ENCODE measurements at regions not wholly inside any gene's neighbourhood (a gene's known extent, or its start where the extent isn't known, plus 50 kb on each side); places are given as distances from the start of the nearest gene placed in this dataset.

GRCh38 chr10:58963723-58964124 lies 212.7 kb upstream of the PHYHIPL start:
- no peak overlapping the region for H3K27ac ChIP-seq (ENCODE audit: insufficient read depth, low read depth, low read length)
- H3K79me2 ChIP-seq (ENCODE audit: control insufficient read depth, insufficient read depth, low read length) = no peaks in the 10 kb centered on the region
- no TSS peak for BruUV-seq (replicated peaks)
- DNase-seq (ENCODE audit: low read depth, low spot score) (no peak), FAIRE-seq (no peak)
- no peaks in the 10 kb centered on the region for H3K9me1 ChIP-seq (replicated peaks; ENCODE audit: control insufficient read depth, extremely low read depth, insufficient read depth, low read length)
- no peaks in the 10 kb centered on the region for H3K9me3 ChIP-seq (replicated peaks; ENCODE audit: control insufficient read depth, insufficient read depth, low read length)
- H3K27me3 ChIP-seq (ENCODE audit: control insufficient read depth in 2 of 2, insufficient read depth in 2 of 2, low read length in 2 of 2) = no peaks in the 10 kb centered on the region
- no peaks in the 10 kb centered on the region for H3K36me3 ChIP-seq (ENCODE audit: control insufficient read depth in 2 of 2, extremely low read depth in 1 of 2, insufficient read depth in 2 of 2, low read length in 2 of 2)
- TF ChIP-seq GATA2 (IDR thresholded peaks at IDR 0.05; ENCODE audit: insufficient read depth, insufficient read length, low read depth, low read length) (no peak), MAX (IDR thresholded peaks at IDR 0.05; ENCODE audit: insufficient read depth, insufficient read length) (no peak), POLR2AphosphoS5 (IDR thresholded peaks at IDR 0.05; ENCODE audit: insufficient read depth, low read depth, low read length) (no peak), MYC (IDR thresholded peaks at IDR 0.05; ENCODE audit: low read depth, low read length) (no peak), CTCF (IDR thresholded peaks at IDR 0.05; ENCODE audit: extremely low read depth in 1 of 2, insufficient read depth in 1 of 2, low read depth in 1 of 2, low read length in 2 of 2) (no peak), POLR2A (IDR thresholded peaks at IDR 0.05; ENCODE audit: low read depth, low read length) (no peak), JUN (IDR thresholded peaks at IDR 0.05; ENCODE audit: borderline replicate concordance, insufficient read depth, insufficient read length, low read depth) (no peak), EZH2 (IDR thresholded peaks at IDR 0.05; ENCODE audit: borderline replicate concordance, low read depth, low read length, severe bottlenecking) (no peak), FOS (IDR thresholded peaks at IDR 0.05; ENCODE audit: borderline replicate concordance, insufficient read depth, low read length) (no peak)
- no peaks in the 10 kb centered on the region for H4K20me1 ChIP-seq (replicated peaks; ENCODE audit: control insufficient read depth, extremely low read depth, insufficient read depth, low read length)
- intact Hi-C loops (cut with micrococcal nuclease) = no loop called here
- dilution Hi-C loops (cut with MboI; ENCODE audit: extremely low pct_ligation_motif_present, low sequenced_read_pairs) = no loop called here
- no peak overlapping the region for H3K9ac ChIP-seq (replicated peaks; ENCODE audit: extremely low read depth, insufficient read depth, low read length)
- ChIA-PET CTCF (no interaction called here), POLR2A (no interaction called here)
- no peak overlapping the region for H3K4me3 ChIP-seq (replicated peaks in 1 of 3; ENCODE audit: insufficient read depth in 1 of 3, low read depth in 1 of 3, low read length in 3 of 3)
- H3K4me1 ChIP-seq (ENCODE audit: control insufficient read depth, extremely low read depth, insufficient read depth, low read length) = no peaks in the 10 kb centered on the region
- H2AFZ ChIP-seq (ENCODE audit: low read depth, low read length) = no peak overlapping the region
- no peak overlapping the region for H3K4me2 ChIP-seq (ENCODE audit: insufficient read depth, low read length)

Measured in endothelial cell of umbilical vein (primary cell).